ENCODE measurements at regions not wholly inside any gene's neighbourhood (a gene's known extent, or its start where the extent isn't known, plus 50 kb on each side); places are given as distances from the start of the nearest gene placed in this dataset.

DNA sequence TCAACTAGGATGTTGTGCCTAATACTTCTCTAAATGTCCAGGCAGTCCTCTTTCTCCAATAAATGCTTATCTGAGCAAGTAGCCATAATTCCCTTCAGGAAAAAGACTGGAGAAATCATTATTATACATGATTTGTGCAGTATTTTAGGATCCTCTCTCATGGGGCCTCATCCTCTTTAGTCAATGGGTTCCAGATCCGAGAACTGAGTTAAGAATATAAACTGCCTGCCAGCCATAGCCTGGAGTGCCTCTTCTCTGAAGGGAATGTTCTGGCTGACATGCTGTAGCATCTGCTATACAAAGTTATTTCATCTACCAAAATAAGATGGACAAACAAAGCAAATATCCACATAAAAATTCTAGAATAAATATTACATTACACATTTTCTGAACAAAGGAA, 334.0 kb upstream of the PRMT6 start:
- no TSS peak for BruUV-seq (replicated peaks)
- H3K4me1 Mint-ChIP-seq (ENCODE audit: insufficient read depth, unreplicated experiment) = no peaks in the 10 kb centered on the region
- TF ChIP-seq, protein P1, sequence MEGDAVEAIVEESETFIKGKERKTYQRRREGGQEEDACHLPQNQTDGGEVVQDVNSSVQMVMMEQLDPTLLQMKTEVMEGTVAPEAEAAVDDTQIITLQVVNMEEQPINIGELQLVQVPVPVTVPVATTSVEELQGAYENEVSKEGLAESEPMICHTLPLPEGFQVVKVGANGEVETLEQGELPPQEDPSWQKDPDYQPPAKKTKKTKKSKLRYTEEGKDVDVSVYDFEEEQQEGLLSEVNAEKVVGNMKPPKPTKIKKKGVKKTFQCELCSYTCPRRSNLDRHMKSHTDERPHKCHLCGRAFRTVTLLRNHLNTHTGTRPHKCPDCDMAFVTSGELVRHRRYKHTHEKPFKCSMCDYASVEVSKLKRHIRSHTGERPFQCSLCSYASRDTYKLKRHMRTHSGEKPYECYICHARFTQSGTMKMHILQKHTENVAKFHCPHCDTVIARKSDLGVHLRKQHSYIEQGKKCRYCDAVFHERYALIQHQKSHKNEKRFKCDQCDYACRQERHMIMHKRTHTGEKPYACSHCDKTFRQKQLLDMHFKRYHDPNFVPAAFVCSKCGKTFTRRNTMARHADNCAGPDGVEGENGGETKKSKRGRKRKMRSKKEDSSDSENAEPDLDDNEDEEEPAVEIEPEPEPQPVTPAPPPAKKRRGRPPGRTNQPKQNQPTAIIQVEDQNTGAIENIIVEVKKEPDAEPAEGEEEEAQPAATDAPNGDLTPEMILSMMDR (IDR thresholded peaks at IDR 0.05; ENCODE audit: unreplicated experiment) = no peak
- no peak overlapping the region for H3K4me3 Mint-ChIP-seq (ENCODE audit: unreplicated experiment)
- no peak for DNase-seq (ENCODE audit: unreplicated experiment)
- ChIA-PET CTCF (no interaction called here), POLR2A (no interaction called here)
- H3K27me3 Mint-ChIP-seq (ENCODE audit: insufficient read depth, unreplicated experiment) = no peaks in the 10 kb centered on the region
- H3K36me3 Mint-ChIP-seq (ENCODE audit: insufficient read depth, unreplicated experiment) = no peaks in the 10 kb centered on the region
- H3K9me3 Mint-ChIP-seq (ENCODE audit: unreplicated experiment) = no peaks in the 10 kb centered on the region
- intact Hi-C loops (cut with micrococcal nuclease) = no loop called here
- no peak overlapping the region for H3K27ac Mint-ChIP-seq (ENCODE audit: low read depth, unreplicated experiment)

GRCh38 chr1:106727171-106727570, 329.3 kb upstream of the PRMT6 start:
- POLR2A ChIA-PET = no interaction called here
- intact Hi-C loops (cut with micrococcal nuclease) = no loop called here
- no peaks in the 10 kb centered on the region for H3K27me3 Mint-ChIP-seq (ENCODE audit: insufficient read depth, unreplicated experiment)
- H3K4me1 Mint-ChIP-seq (ENCODE audit: insufficient read depth, unreplicated experiment) = no peaks in the 10 kb centered on the region
- H3K27ac Mint-ChIP-seq (ENCODE audit: low read depth, unreplicated experiment) = no peak overlapping the region
- H3K36me3 Mint-ChIP-seq (ENCODE audit: insufficient read depth, unreplicated experiment) = no peaks in the 10 kb centered on the region
- TF ChIP-seq, protein P1 (IDR thresholded peaks at IDR 0.05; ENCODE audit: unreplicated experiment) = no peak
- CTCF ChIA-PET = no interaction called here
- no peak for DNase-seq (ENCODE audit: unreplicated experiment)
- H3K4me3 Mint-ChIP-seq (ENCODE audit: unreplicated experiment) = no peak overlapping the region
- BruUV-seq (replicated peaks) = no TSS peak
- no peaks in the 10 kb centered on the region for H3K9me3 Mint-ChIP-seq (ENCODE audit: unreplicated experiment)

- H3K4me1 Mint-ChIP-seq (ENCODE audit: insufficient read depth, unreplicated experiment) = peaks cover 10% of the 10 kb centered on the region
- TF ChIP-seq, protein P1 (IDR thresholded peaks at IDR 0.05; ENCODE audit: unreplicated experiment) = no peak
- no peaks in the 10 kb centered on the region for H3K27me3 Mint-ChIP-seq (ENCODE audit: insufficient read depth, unreplicated experiment)
- H3K27ac Mint-ChIP-seq (ENCODE audit: low read depth, unreplicated experiment) = no peak overlapping the region
- no peaks in the 10 kb centered on the region for H3K36me3 Mint-ChIP-seq (ENCODE audit: insufficient read depth, unreplicated experiment)
- POLR2A ChIA-PET = no interaction called here
- H3K4me3 Mint-ChIP-seq (ENCODE audit: unreplicated experiment) = no peak overlapping the region
- H3K9me3 Mint-ChIP-seq (ENCODE audit: unreplicated experiment) = no peaks in the 10 kb centered on the region
- BruUV-seq (replicated peaks) = no TSS peak
- no peak for DNase-seq (ENCODE audit: unreplicated experiment)
- CTCF ChIA-PET = interaction anchor here (1.0 kb wide), 1 partner anchor 396 kb away, joined by 3 read pairs; no protein-coding TSS in a partner anchor
- intact Hi-C loops (cut with micrococcal nuclease) = no loop called here
Observed at GRCh38 chr1:106746448-106747085, 309.9 kb upstream of the PRMT6 start.

- intact Hi-C loops (cut with micrococcal nuclease) = no loop called here
- no peak overlapping the region for H3K4me3 Mint-ChIP-seq (ENCODE audit: unreplicated experiment)
Observed at GRCh38 chr1:106747232-106747631, 309.2 kb upstream of the PRMT6 start.

More at GRCh38 chr1:106747232-106747631, 309.2 kb upstream of the PRMT6 start:
- CTCF ChIA-PET = interaction anchor here (1.0 kb wide), 1 partner anchor 395 kb away, joined by 3 read pairs; no protein-coding TSS in a partner anchor
- Mint-ChIP-seq H3K9me3 (ENCODE audit: unreplicated experiment) (no peaks in the 10 kb centered on the region), H3K27me3 (ENCODE audit: insufficient read depth, unreplicated experiment) (no peaks in the 10 kb centered on the region), H3K27ac (ENCODE audit: low read depth, unreplicated experiment) (no peak overlapping the region), H3K36me3 (ENCODE audit: insufficient read depth, unreplicated experiment) (no peaks in the 10 kb centered on the region), H3K4me1 (ENCODE audit: insufficient read depth, unreplicated experiment) (peaks cover 10% of the 10 kb centered on the region)
- DNase-seq (ENCODE audit: unreplicated experiment) = no peak
- no TSS peak for BruUV-seq (replicated peaks)
- TF ChIP-seq, protein P1 (IDR thresholded peaks at IDR 0.05; ENCODE audit: unreplicated experiment) = no peak
- POLR2A ChIA-PET = no interaction called here

All from MCF 10A (cell line).